SK-N-SH (cell line): ENCODE measurements at regions not wholly inside any gene's neighbourhood (a gene's known extent, or its start where the extent isn't known, plus 50 kb on each side); places are given as distances from the start of the nearest gene placed in this dataset.

Source experiments
- CTCF ChIA-PET: fragments of 300-600, 350-600 bp; formaldehyde crosslinking; extraction: SDS; loops from one replicate; lab custom pipeline; 2021; lab: Yijun Ruan, JAX
- POLR2A ChIA-PET: fragments of 350-600 bp; sonication (Branson Sonifier 250); formaldehyde crosslinking; extraction: SDS; loops from one replicate; lab custom pipeline; 2020; ENCODE audit warnings: antibody characterized with exemption, inconsistent platforms; lab: Yijun Ruan, JAX
- DNase-seq: peaks from one replicate; pipeline ENCODE4 v3.0.0; 2012
- H2AFZ ChIP-seq: fragments of 200-600 bp; sonication (generic); 2 replicates; pipeline ENCODE4 v1.8.1; 2016; ENCODE audit warnings: antibody characterized with exemption, mild to moderate bottlenecking, low read depth
- H3F3A ChIP-seq: fragments of 200-600 bp; sonication (generic); replicated peaks from 2 replicates; pipeline ENCODE3; 2016; ENCODE audit warnings: antibody characterized with exemption, mild to moderate bottlenecking; ENCODE audit not compliant: insufficient read depth
- H3K27ac ChIP-seq, 2 experiments: fragments of 200-500 bp in 1 of 2; fragments of 200-600 bp in 1 of 2; sonication (Bioruptor generic) in 1 of 2; sonication (generic), shearing (Covaris generic) in 1 of 2; 2 replicates each; pipeline versions ENCODE4 v1.5.1 to v1.6.1; 2014 to 2016; ENCODE audit warnings: low read depth in 2 of 2, inconsistent platforms in 1 of 2, low read length in 1 of 2, mild to moderate bottlenecking in 1 of 2, mixed read lengths in 1 of 2
- H3K27me3 ChIP-seq: fragments of 200-600 bp; sonication (generic), shearing (Covaris generic); 2 replicates; pipeline ENCODE4 v1.6.1; 2016; ENCODE audit warnings: mixed run types; ENCODE audit not compliant: insufficient read depth
- H3K36me3 ChIP-seq, 2 experiments: fragments of 200-500 bp in 1 of 2; fragments of 200-600 bp in 1 of 2; sonication (Bioruptor generic) in 1 of 2; sonication (generic) in 1 of 2; replicated peaks in 1 of 2; 2 replicates each; pipeline versions ENCODE3 to v1.5.1; 2014 to 2016; ENCODE audit warnings: low read length in 1 of 2, mild to moderate bottlenecking in 1 of 2; ENCODE audit not compliant: insufficient read depth in 2 of 2, control insufficient read depth in 1 of 2
- H3K4me1 ChIP-seq, 2 experiments: fragments of 200-500 bp in 1 of 2; fragments of 200-600 bp in 1 of 2; sonication (Bioruptor generic) in 1 of 2; sonication (generic), shearing (Covaris generic) in 1 of 2; 2 replicates each; pipeline versions ENCODE4 v1.5.1 to v1.6.1; 2014 to 2016; ENCODE audit warnings: low read depth in 1 of 2, low read length in 1 of 2, mixed run types in 1 of 2; ENCODE audit not compliant: insufficient read depth in 2 of 2, control insufficient read depth in 1 of 2
- H3K4me2 ChIP-seq: fragments of 200-600 bp; sonication (generic), shearing (Covaris generic); 2 replicates; pipeline ENCODE4 v1.6.1; 2017; ENCODE audit warnings: mixed run types
- H3K4me3 ChIP-seq, 2 experiments: fragments of 200-500 bp in 1 of 2; fragments of 200-600 bp in 1 of 2; sonication (Bioruptor generic) in 1 of 2; sonication (generic), shearing (Covaris generic) in 1 of 2; 2 replicates each; pipeline versions ENCODE4 v1.5.1 to v1.8.1; 2014 to 2016; ENCODE audit warnings: low read depth in 2 of 2, inconsistent platforms in 1 of 2, low read length in 1 of 2, mild to moderate bottlenecking in 1 of 2, mixed read lengths in 1 of 2, moderate library complexity in 1 of 2
- H3K79me2 ChIP-seq: fragments of 200-600 bp; sonication (generic); 2 replicates; pipeline ENCODE4 v1.8.1; 2017; ENCODE audit warnings: mild to moderate bottlenecking; ENCODE audit not compliant: insufficient read depth
- H3K9ac ChIP-seq: fragments of 200-600 bp; sonication (generic); 2 replicates; pipeline ENCODE4 v1.6.1; 2017; ENCODE audit warnings: mixed run types
- H3K9me2 ChIP-seq: fragments of 200-600 bp; sonication (generic); 2 replicates; pipeline ENCODE4 v1.6.1; 2017; ENCODE audit warnings: mixed run types
- H3K9me3 ChIP-seq: fragments of 200-600 bp; sonication (generic); 2 replicates; pipeline ENCODE4 v1.6.1; 2017; ENCODE audit warnings: mixed run types, mild to moderate bottlenecking, moderate library complexity
- H4K20me1 ChIP-seq: fragments of 200-600 bp; sonication (generic); 2 replicates; pipeline ENCODE4 v1.6.1; 2017; ENCODE audit warnings: mild to moderate bottlenecking, mixed run types; ENCODE audit not compliant: insufficient read depth
- CTCF ChIP-seq: fragments of 200-600 bp; sonication (generic); IDR thresholded peaks from 2 replicates; pipeline ENCODE4 v1.6.1; 2017; ENCODE audit warnings: antibody characterized with exemption, mild to moderate bottlenecking, moderate library complexity
- ELF1 ChIP-seq: IDR thresholded peaks from 2 replicates; pipeline ENCODE4 v1.4.0; 2012
- EZH2phosphoT487 ChIP-seq: fragments of 200-600 bp; sonication (generic); IDR thresholded peaks from 2 replicates; pipeline ENCODE4 v1.6.1; 2017; ENCODE audit warnings: low read depth, mixed run types, mild to moderate bottlenecking, antibody characterized with exemption, moderate library complexity, borderline replicate concordance
- FOXJ3 ChIP-seq: sonication (generic); formaldehyde crosslinking; IDR thresholded peaks from 2 replicates; pipeline ENCODE4 v1.5.1; 2020; ENCODE audit warnings: mild to moderate bottlenecking, missing genetic modification reagents
- FOXM1 ChIP-seq: IDR thresholded peaks from 2 replicates; pipeline ENCODE4 v1.4.0; 2012; ENCODE audit warnings: low read depth, mild to moderate bottlenecking
- GATA2 ChIP-seq: sonication (generic); formaldehyde crosslinking; IDR thresholded peaks from 2 replicates; pipeline ENCODE4 v1.5.0; 2020; ENCODE audit warnings: mild to moderate bottlenecking, missing genetic modification reagents
- IRF3 ChIP-seq: fragments of 150-350 bp; IDR thresholded peaks from 2 replicates; pipeline ENCODE4 v1.6.1; 2016; ENCODE audit warnings: mild to moderate bottlenecking, low read depth, low read length
- MEF2A ChIP-seq: IDR thresholded peaks from 2 replicates; pipeline ENCODE4 v1.4.0; 2012; ENCODE audit warnings: low read depth, borderline replicate concordance
- NFIC ChIP-seq: IDR thresholded peaks from 2 replicates; pipeline ENCODE4 v1.4.0; 2012; ENCODE audit warnings: borderline replicate concordance
- PBX3 ChIP-seq: IDR thresholded peaks from 2 replicates; pipeline ENCODE4; 2012
- RAD21 ChIP-seq: IDR thresholded peaks from 2 replicates; pipeline ENCODE4 v1.6.1; 2012; ENCODE audit warnings: mild to moderate bottlenecking, low read length
- RCOR1 ChIP-seq: fragments of 150-350 bp; IDR thresholded peaks from 2 replicates; pipeline ENCODE4 v1.6.1; 2017; ENCODE audit warnings: antibody characterized with exemption, low read length
- REST ChIP-seq: IDR thresholded peaks from 2 replicates; pipeline ENCODE4 v1.6.1; 2012; ENCODE audit warnings: mild to moderate bottlenecking, low read depth, low read length, moderate library complexity
- SIN3A ChIP-seq: IDR thresholded peaks from 2 replicates; pipeline ENCODE4 v1.6.1; 2012; ENCODE audit warnings: low read depth, mild to moderate bottlenecking, low read length, moderate library complexity, borderline replicate concordance
- TAF1 ChIP-seq: IDR thresholded peaks from 2 replicates; pipeline ENCODE4 v1.6.1; 2012; ENCODE audit warnings: low read depth, mild to moderate bottlenecking, low read length, moderate library complexity, borderline replicate concordance
- USF1 ChIP-seq: IDR thresholded peaks from 2 replicates; pipeline ENCODE4 v1.4.0; 2012; ENCODE audit warnings: low read depth, borderline replicate concordance
- WGBS: methylation state at CpG from one replicate; pipeline ENCODE4 v1.1.6; 2017; ENCODE audit warnings: low lambda C conversion rate; 5-methylcytosine and 5-hydroxymethylcytosine counted together

GRCh38 chr16:5738586-5738985 is 641.0 kb upstream of the EEF2KMT start:
- no peak overlapping the region for H3K4me2 ChIP-seq
- CTCF ChIA-PET, result no interaction called here
- H3K4me3 ChIP-seq, result no peak overlapping the region
- H3K4me1 ChIP-seq, result no peaks in the 10 kb centered on the region
- no peaks in the 10 kb centered on the region for H4K20me1 ChIP-seq
- H3F3A ChIP-seq, result no peaks in the 10 kb centered on the region
- no peak overlapping the region for H3K27ac ChIP-seq
- no peaks in the 10 kb centered on the region for H3K9me2 ChIP-seq
- H3K36me3 ChIP-seq, result no peaks in the 10 kb centered on the region
- WGBS, result 27% methylated on average over 1 of the region's 1 CpG
- H3K9ac ChIP-seq, result no peak overlapping the region
- DNase-seq, result no peak
- H3K79me2 ChIP-seq, result no peaks in the 10 kb centered on the region
- POLR2A ChIA-PET, result no interaction called here
- H2AFZ ChIP-seq, result no peak overlapping the region
- no peaks in the 10 kb centered on the region for H3K27me3 ChIP-seq
- TF ChIP-seq ELF1, result no peak
- no peak for TF ChIP-seq EZH2phosphoT487
- H3K9me3 ChIP-seq, result no peaks in the 10 kb centered on the region

- Histone ChIP-seq H3K79me2 (no peaks in the 10 kb centered on the region), H3K9me2 (no peaks in the 10 kb centered on the region), H3K36me3 (no peaks in the 10 kb centered on the region), H3F3A (no peaks in the 10 kb centered on the region), H3K27ac (no peak overlapping the region), H3K4me2 (no peak overlapping the region), H2AFZ (no peak overlapping the region), H3K4me1 (no peaks in the 10 kb centered on the region), H3K9me3 (no peaks in the 10 kb centered on the region), H3K4me3 (no peak overlapping the region), H3K27me3 (no peaks in the 10 kb centered on the region), H4K20me1 (no peaks in the 10 kb centered on the region), H3K9ac (no peak overlapping the region)
- TF ChIP-seq PBX3 (no peak), NFIC (no peak), CTCF (no peak), SIN3A (no peak), FOXM1 (no peak), MEF2A (no peak), FOXJ3 (no peak), GATA2 (no peak), REST (no peak), USF1 (no peak), ELF1 (no peak), IRF3 (no peak), RAD21 (no peak), RCOR1 (no peak), TAF1 (no peak)
- CTCF ChIA-PET, result no interaction called here
- POLR2A ChIA-PET, result no interaction called here
- WGBS, result 29% methylated on average over 12 of the region's 13 CpGs
- DNase-seq, result no peak
These were observed 638.8 kb upstream of the EEF2KMT start for GRCh38 chr16:5736209-5736930.
